Spleen (tissue), 11 donors: ENCODE measurements at regions not wholly inside any gene's neighbourhood (a gene's known extent, or its start where the extent isn't known, plus 50 kb on each side); places are given as distances from the start of the nearest gene placed in this dataset.

ENCODE experiments used
- DNase-seq: peaks from one replicate; pipeline ENCODE4 v3.0.0-alpha.2; 2020
- H3K27ac ChIP-seq, 8 donors: fragments of 200-600 bp; sonication (generic) in 7 of 8; 1 replicate in 4 of 8; 2 replicates in 4 of 8; pipeline versions ENCODE4 v1.5.0 to v1.8.0; 2016 to 2021; ENCODE audit warnings: inconsistent platforms in 4 of 8, mild to moderate bottlenecking in 4 of 8, moderate library complexity in 1 of 8
- H3K27me3 ChIP-seq, 7 donors: fragments of 200-600 bp; sonication (generic) in 6 of 7; replicated peaks in 1 of 7; 1 replicate in 4 of 7; 2 replicates in 3 of 7; pipeline versions ENCODE4 v1.5.0 to v1.8.0; 2016 to 2021; ENCODE audit warnings: inconsistent platforms in 3 of 7, mild to moderate bottlenecking in 1 of 7
- H3K36me3 ChIP-seq, 6 donors: fragments of 200-600 bp; sonication (generic) in 5 of 6; 1 replicate in 4 of 6; 2 replicates in 2 of 6; pipeline versions ENCODE4 v1.5.0 to v1.8.0; 2016 to 2021; ENCODE audit warnings: inconsistent platforms in 2 of 6
- H3K4me1 ChIP-seq, 6 donors: fragments of 200-600 bp; sonication (generic) in 5 of 6; 1 replicate in 3 of 6; 2 replicates in 3 of 6; pipeline versions ENCODE4 v1.5.0 to v1.8.0; 2016 to 2021; ENCODE audit warnings: inconsistent platforms in 3 of 6
- H3K4me3 ChIP-seq, 8 donors: fragments of 200-600 bp; sonication (generic) in 7 of 8; 1 replicate in 4 of 8; 2 replicates in 4 of 8; pipeline versions ENCODE4 v1.5.0 to v1.8.0; 2016 to 2021; ENCODE audit warnings: inconsistent platforms in 4 of 8, mild to moderate bottlenecking in 4 of 8, moderate library complexity in 2 of 8
- H3K9me3 ChIP-seq, 8 donors: fragments of 200-600 bp; sonication (generic) in 7 of 8; 1 replicate in 4 of 8; 2 replicates in 4 of 8; pipeline versions ENCODE4 v1.5.0 to v1.8.0; 2016 to 2021; ENCODE audit warnings: inconsistent platforms in 4 of 8
- POLR2A ChIP-seq, 3 donors: fragments of 450-650 bp; IDR thresholded peaks; one replicate each; pipeline ENCODE4 v1.5.1; 2017; ENCODE audit warnings: antibody characterized with exemption in 3 of 3, mild to moderate bottlenecking in 1 of 3
- POLR2AphosphoS5 ChIP-seq, 3 donors: sonication (generic); formaldehyde crosslinking; IDR thresholded peaks; one replicate each; pipeline ENCODE4 v1.5.1; 2017; ENCODE audit warnings: antibody characterized with exemption in 3 of 3
- WGBS, 5 donors: extraction: QIAGEN DNeasy Blood & Tissue Kit in 3 of 5; methylation state at CpG; one replicate each; pipeline versions ENCODE4 v1.1.5 to v1.1.7; 2013 to 2018; 5-methylcytosine and 5-hydroxymethylcytosine counted together
- intact Hi-C: fragments of 100-400 bp; cut with DNase I; formaldehyde crosslinking; loops from one replicate; pipeline ENCODE4 v1.15.0; 2023; ENCODE audit warnings: low total_unique reads
- TF ChIP-seq, protein P1 (sequence below), 11 experiments: fragments of 200-600 bp in 7 of 11; fragments of 450-650 bp in 4 of 11; sonication (generic) in 4 of 11; IDR thresholded peaks in 8 of 11; conservative IDR thresholded peaks in 3 of 11; 1 replicate in 7 of 11; 2 replicates in 4 of 11; pipeline versions ENCODE4 v1.4.0 to v1.8.0; 2016 to 2021; ENCODE audit warnings: antibody characterized with exemption in 11 of 11, inconsistent platforms in 4 of 11, mild to moderate bottlenecking in 1 of 11
- donor health status: healthy with polysubstance abuse.
- donor health status: DM: no; HTN: no; CAD: no; lungs with moderate emphysema.
- donor health status: DM: no; HTN: no; CAD: no.
- donor health status: Bipolar disorder and iron deficiency.
- donor health status: healthy.
- donor health status: DM: no; HTN: no; CAD: no.
- donor health status: DM: yes; HTN: yes; CAD: no.

DNA sequence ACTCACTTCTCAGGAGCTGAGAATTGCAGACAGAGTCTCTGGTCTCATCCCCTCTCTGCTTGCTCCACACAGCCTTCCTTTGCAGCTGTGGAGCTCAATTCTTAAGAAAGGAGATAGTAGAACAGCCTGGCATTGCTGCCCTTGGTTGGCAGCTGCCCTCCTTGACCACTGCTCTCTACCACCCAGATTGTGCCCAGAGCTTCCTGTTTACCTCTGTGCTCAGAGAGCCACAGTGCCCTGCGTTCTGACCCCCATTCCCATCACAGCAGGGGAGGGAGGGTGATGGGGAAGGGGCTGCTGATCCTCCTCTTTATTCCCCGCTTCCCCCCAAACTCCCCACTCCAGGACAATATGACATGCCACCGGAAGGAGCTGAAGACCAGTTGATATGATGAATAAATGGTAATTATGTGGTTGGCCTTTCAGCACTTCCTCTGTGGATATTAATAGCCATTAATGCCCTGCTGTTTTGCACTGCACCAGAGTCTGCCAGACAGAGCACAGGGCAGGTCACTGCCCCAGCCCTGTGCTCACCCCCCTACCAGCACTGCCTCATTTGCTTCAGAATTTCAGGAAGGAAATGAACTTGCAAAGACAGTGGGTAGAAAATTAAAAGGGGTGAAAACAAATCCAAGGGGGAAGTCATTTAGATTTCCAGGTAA lies 426.8 kb upstream of the CADM1 start:
- intact Hi-C loops: no loop called here
- WGBS, 5 donors: 12 to 37% (median 21%) methylated on average over 3 of the region's 3 CpGs

DNA sequence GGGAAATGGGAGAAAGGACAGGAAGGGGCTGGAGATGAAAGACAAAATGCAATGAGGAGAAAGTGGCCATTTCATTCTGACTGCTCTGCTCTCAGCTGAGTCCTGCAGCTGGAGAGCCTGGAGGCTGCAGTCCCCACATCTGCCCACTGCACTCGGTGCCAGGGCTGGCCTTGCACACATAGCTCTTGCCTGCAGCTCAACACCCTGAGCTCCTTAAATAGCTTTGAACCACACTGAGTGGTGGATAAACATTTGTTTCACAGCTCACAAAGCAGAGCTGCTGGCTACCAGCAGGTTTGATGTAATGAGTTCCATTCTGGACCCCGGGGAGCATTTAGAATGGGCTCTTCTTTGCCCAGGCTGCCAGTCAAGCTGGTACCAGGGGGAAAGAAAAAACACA lies 426.1 kb upstream of the CADM1 start:
- Histone ChIP-seq H3K4me3 (no peak overlapping the region), H3K27ac (no peak overlapping the region), H3K4me1 (peaks cover 9 to 21% (median 15%) of the 10 kb centered on the region in 6 donors), H3K27me3 (no peaks in the 10 kb centered on the region), H3K9me3 (no peaks in the 10 kb centered on the region), H3K36me3 (no peaks in the 10 kb centered on the region)
- no peak for DNase-seq
- TF ChIP-seq POLR2AphosphoS5 (IDR thresholded peaks at IDR 0.05): no peak
- TF ChIP-seq, protein P1, sequence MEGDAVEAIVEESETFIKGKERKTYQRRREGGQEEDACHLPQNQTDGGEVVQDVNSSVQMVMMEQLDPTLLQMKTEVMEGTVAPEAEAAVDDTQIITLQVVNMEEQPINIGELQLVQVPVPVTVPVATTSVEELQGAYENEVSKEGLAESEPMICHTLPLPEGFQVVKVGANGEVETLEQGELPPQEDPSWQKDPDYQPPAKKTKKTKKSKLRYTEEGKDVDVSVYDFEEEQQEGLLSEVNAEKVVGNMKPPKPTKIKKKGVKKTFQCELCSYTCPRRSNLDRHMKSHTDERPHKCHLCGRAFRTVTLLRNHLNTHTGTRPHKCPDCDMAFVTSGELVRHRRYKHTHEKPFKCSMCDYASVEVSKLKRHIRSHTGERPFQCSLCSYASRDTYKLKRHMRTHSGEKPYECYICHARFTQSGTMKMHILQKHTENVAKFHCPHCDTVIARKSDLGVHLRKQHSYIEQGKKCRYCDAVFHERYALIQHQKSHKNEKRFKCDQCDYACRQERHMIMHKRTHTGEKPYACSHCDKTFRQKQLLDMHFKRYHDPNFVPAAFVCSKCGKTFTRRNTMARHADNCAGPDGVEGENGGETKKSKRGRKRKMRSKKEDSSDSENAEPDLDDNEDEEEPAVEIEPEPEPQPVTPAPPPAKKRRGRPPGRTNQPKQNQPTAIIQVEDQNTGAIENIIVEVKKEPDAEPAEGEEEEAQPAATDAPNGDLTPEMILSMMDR (IDR thresholded peaks at IDR 0.05 in 8 of 11, conservative IDR thresholded peaks at IDR 0.05 in 3 of 11): peak in 1 of 11 experiments; percentile 8
- 53 to 69% (median 59%) methylated on average over 2 of the region's 2 CpGs for WGBS, 5 donors
- intact Hi-C loops: no loop called here

More for the DNA sequence above, 426.8 kb upstream of the CADM1 start:
- H3K27me3 ChIP-seq: no peaks in the 10 kb centered on the region
- H3K9me3 ChIP-seq: no peaks in the 10 kb centered on the region
- DNase-seq: no peak
- H3K36me3 ChIP-seq: no peaks in the 10 kb centered on the region
- H3K4me3 ChIP-seq: no peak overlapping the region
- no peak overlapping the region for H3K27ac ChIP-seq
- TF ChIP-seq, protein P1 (IDR thresholded peaks at IDR 0.05 in 8 of 11, conservative IDR thresholded peaks at IDR 0.05 in 3 of 11): no peak
- TF ChIP-seq POLR2AphosphoS5 (IDR thresholded peaks at IDR 0.05) (peak in 1 of 3 donors; percentile 13), POLR2A (IDR thresholded peaks at IDR 0.05) (no peak)
- H3K4me1 ChIP-seq: peaks cover 9 to 21% (median 15%) of the 10 kb centered on the region in 6 donors

DNA sequence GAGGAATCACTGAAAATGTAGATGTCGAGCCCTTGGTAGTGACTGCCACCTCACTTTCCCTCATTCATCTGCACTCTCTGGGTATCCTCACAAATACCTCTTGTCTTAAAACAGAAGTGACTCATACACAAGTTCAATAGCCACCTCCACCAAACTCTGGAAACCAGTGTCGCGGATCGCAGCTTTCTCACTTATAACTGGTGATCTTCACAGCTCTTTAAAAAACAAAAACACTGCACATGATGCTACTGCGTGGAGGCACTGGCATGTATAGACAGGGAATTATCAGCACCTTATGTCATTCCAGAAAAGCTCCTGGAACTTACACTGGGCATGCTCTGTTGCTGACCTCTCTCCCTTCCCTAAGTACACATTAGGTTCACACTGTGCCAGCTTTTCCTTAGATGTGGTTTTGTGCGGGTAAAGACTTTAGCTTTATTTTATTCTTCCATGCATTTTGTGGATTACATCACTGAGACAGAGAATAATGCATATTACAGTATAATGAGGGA lies 425.5 kb upstream of the CADM1 start:
- 85 to 94% (median 88%) methylated on average over 6 of the region's 6 CpGs for WGBS, 5 donors
- TF ChIP-seq, protein P1 (IDR thresholded peaks at IDR 0.05 in 8 of 11, conservative IDR thresholded peaks at IDR 0.05 in 3 of 11): no peak
- TF ChIP-seq POLR2A (IDR thresholded peaks at IDR 0.05): no peak
- no peak for TF ChIP-seq POLR2AphosphoS5 (IDR thresholded peaks at IDR 0.05)
- Histone ChIP-seq H3K27ac (no peak overlapping the region), H3K9me3 (no peaks in the 10 kb centered on the region), H3K36me3 (no peaks in the 10 kb centered on the region), H3K4me1 (peaks cover 9 to 21% (median 15%) of the 10 kb centered on the region in 6 donors), H3K27me3 (no peaks in the 10 kb centered on the region), H3K4me3 (no peak overlapping the region)
- intact Hi-C loops: no loop called here
- DNase-seq: no peak

DNA sequence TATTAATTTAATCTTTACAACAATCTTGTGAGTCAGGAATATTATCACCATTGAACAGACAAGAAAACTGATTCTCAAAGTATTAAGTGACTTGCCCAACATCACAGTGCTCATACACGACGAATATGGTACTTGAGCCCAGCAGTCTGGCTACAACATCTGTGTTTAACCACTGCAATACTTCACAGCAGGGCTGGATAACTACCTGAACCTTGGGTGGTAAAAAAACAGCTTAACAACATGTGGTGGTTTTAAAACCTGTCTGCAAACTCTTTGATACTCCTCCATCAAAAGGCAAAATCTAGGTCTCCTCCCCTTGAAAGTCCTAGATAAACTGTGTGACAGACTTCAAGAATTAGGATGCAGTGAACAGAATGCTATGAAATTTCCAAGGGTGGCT lies 424.6 kb upstream of the CADM1 start:
- intact Hi-C loops: no loop called here
- H3K27ac ChIP-seq: no peak overlapping the region
- H3K9me3 ChIP-seq: no peaks in the 10 kb centered on the region
- TF ChIP-seq POLR2AphosphoS5 (IDR thresholded peaks at IDR 0.05): no peak
- TF ChIP-seq, protein P1 (IDR thresholded peaks at IDR 0.05 in 8 of 11, conservative IDR thresholded peaks at IDR 0.05 in 3 of 11): no peak
- no peak for TF ChIP-seq POLR2A (IDR thresholded peaks at IDR 0.05)
- DNase-seq: no peak
- H3K4me3 ChIP-seq: no peak overlapping the region
- no peaks in the 10 kb centered on the region for H3K36me3 ChIP-seq
- no peaks in the 10 kb centered on the region for H3K27me3 ChIP-seq
- peaks cover 9 to 21% (median 15%) of the 10 kb centered on the region in 6 donors for H3K4me1 ChIP-seq
- WGBS, 5 donors: 85 to 96% (median 96%) methylated on average over 2 of the region's 2 CpGs
